RWPE2 (cell line): ENCODE measurements at regions not wholly inside any gene's neighbourhood (a gene's known extent, or its start where the extent isn't known, plus 50 kb on each side); places are given as distances from the start of the nearest gene placed in this dataset.
A peak's percentile ranks its signal among the peaks of the same experiment; 100 is the strongest.

ENCODE experiments used
- ATAC-seq: fragments of 200-7000 bp; cut with Tn5 transposase; 3 replicates; pipeline ENCODE4 v1.9.1; 2021; ENCODE audit warnings: low read depth
- DNase-seq: peaks from one replicate; pipeline ENCODE4 v3.0.0-alpha.2; 2020; ENCODE audit warnings: low spot score
- H3K27ac ChIP-seq: fragments of 450-650 bp; 2 replicates; pipeline ENCODE4 v1.5.1; 2017; ENCODE audit warnings: mild to moderate bottlenecking; ENCODE audit not compliant: poor library complexity, severe bottlenecking
- H3K27me3 ChIP-seq: fragments of 250-450 bp; sonication (Bioruptor Pico); 2 replicates; pipeline ENCODE4 v1.5.1; 2021; ENCODE audit warnings: mild to moderate bottlenecking, moderate library complexity; ENCODE audit not compliant: insufficient read depth, poor library complexity, severe bottlenecking
- H3K36me3 ChIP-seq: fragments of 250-450 bp; sonication (Bioruptor Pico); 2 replicates; pipeline ENCODE4 v1.5.1; 2020; ENCODE audit warnings: low read depth, mild to moderate bottlenecking, moderate library complexity
- H3K4me1 ChIP-seq: fragments of 250-450 bp; sonication (Bioruptor Pico); 2 replicates; pipeline ENCODE4 v1.5.1; 2021; ENCODE audit warnings: mild to moderate bottlenecking, moderate library complexity; ENCODE audit not compliant: insufficient read depth, poor library complexity, severe bottlenecking
- H3K4me3 ChIP-seq: fragments of 250-450 bp; sonication (Bioruptor Pico); 2 replicates; pipeline ENCODE4 v1.5.1; 2021; ENCODE audit warnings: mild to moderate bottlenecking, moderate library complexity; ENCODE audit not compliant: severe bottlenecking
- H3K9me3 ChIP-seq: fragments of 250-450 bp; sonication (Bioruptor Pico); 2 replicates; pipeline ENCODE4 v1.5.1; 2021; ENCODE audit warnings: mild to moderate bottlenecking, moderate library complexity; ENCODE audit not compliant: severe bottlenecking
- CTCF ChIP-seq: fragments of 450-650 bp; IDR thresholded peaks from one replicate; pipeline ENCODE4 v1.5.1; 2017; ENCODE audit warnings: mild to moderate bottlenecking, moderate library complexity; ENCODE audit not compliant: poor library complexity, severe bottlenecking

DNA sequence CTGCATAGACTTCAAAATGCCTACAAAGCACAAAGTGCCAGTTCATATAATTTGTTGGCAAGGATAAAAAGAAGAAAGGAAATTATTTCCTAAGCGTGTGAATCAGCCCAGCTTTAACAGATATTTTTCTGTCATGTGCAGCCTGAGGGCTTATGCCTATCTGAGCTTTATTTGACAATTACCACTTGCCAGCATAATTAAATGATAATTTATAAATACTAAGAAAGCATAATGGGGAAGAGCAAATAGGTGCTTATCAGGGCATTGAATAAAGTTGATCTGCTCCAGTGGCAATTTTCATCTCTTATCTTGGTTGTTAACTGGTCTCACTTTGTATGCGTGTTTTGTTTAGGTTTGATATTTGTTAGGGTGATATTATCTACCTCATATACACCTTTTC, 313.4 kb upstream of the DNAJC19 start:
- ATAC-seq (no peak), DNase-seq (no peak)
- TF ChIP-seq CTCF: no peak
- Histone ChIP-seq H3K4me3 (no peak overlapping the region), H3K36me3 (no peaks in the 10 kb centered on the region), H3K4me1 (no peaks in the 10 kb centered on the region), H3K27ac (no peak overlapping the region), H3K27me3 (no peaks in the 10 kb centered on the region), H3K9me3 (no peaks in the 10 kb centered on the region)

DNA sequence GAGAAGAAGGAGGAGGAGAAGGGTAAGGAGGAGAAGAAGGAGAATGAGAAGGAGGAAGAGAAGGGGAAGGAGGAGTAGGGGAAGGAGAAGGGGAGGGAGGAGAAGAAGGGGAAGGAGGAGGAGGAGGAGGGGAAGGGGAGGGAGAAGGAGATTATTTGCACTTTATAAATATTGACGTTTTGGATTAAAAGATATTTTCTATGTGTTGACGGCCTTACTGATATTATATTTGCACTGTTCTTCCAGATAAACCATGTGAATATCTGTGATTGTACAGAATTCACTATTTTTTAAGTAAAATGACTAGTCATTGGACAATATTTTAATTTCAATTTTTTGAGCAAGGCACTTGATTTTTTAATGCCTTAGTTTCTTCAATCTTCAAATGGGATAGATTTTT, 310.5 kb upstream of the DNAJC19 start:
- Histone ChIP-seq H3K9me3 (no peaks in the 10 kb centered on the region), H3K36me3 (no peaks in the 10 kb centered on the region), H3K4me1 (no peaks in the 10 kb centered on the region), H3K4me3 (no peak overlapping the region), H3K27ac (no peak overlapping the region), H3K27me3 (no peaks in the 10 kb centered on the region)
- no peak for TF ChIP-seq CTCF
- DNase-seq (no peak), ATAC-seq (no peak)

DNA sequence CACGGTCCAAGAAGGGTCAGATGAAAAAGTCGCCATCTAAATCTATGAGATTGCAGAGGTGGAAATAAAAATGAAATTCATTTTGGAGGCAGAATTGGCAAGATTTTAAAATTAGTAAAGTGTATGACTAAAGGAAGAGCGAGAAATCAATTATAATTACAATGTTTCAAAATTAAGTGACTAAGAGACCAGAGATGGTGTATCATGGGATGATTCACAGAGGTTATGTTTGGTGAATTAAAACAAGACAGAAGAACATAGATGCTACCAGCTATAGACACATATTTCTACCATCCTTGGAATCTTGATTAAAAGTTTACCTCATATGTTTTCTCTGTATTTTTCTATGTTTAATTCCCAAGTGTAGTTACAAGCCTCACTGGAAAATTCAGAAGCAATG, 308.9 kb upstream of the DNAJC19 start:
- Histone ChIP-seq H3K36me3 (no peaks in the 10 kb centered on the region), H3K4me3 (no peak overlapping the region), H3K27me3 (no peaks in the 10 kb centered on the region), H3K9me3 (no peaks in the 10 kb centered on the region), H3K4me1 (peaks cover under 1% of the 10 kb centered on the region), H3K27ac (no peak overlapping the region)
- ATAC-seq (peak; percentile 17; the same call in 1 of the 3 replicates), DNase-seq (no peak)
- TF ChIP-seq CTCF: no peak

- DNase-seq (no peak), ATAC-seq (0 out of 3 replicates have a peak, but pooled peaks have one; percentile 42)
- Histone ChIP-seq H3K4me1 (peaks cover 12% of the 10 kb centered on the region), H3K36me3 (no peaks in the 10 kb centered on the region), H3K27me3 (no peaks in the 10 kb centered on the region), H3K9me3 (no peaks in the 10 kb centered on the region), H3K4me3 (no peak overlapping the region), H3K27ac (no peak overlapping the region)
- TF ChIP-seq CTCF: no peak
Observed at GRCh38 chr3:181292984-181293383, 303.4 kb upstream of the DNAJC19 start.

- no peaks in the 10 kb centered on the region for H3K36me3 ChIP-seq
- H3K27me3 ChIP-seq: no peaks in the 10 kb centered on the region
- H3K27ac ChIP-seq: no peak overlapping the region
- no peak overlapping the region for H3K4me3 ChIP-seq
- TF ChIP-seq CTCF: no peak
- DNase-seq (no peak), ATAC-seq (no peak)
- H3K4me1 ChIP-seq: peaks cover 12% of the 10 kb centered on the region
- H3K9me3 ChIP-seq: no peaks in the 10 kb centered on the region
Observed at GRCh38 chr3:181290941-181291340, 301.4 kb upstream of the DNAJC19 start.
